ENCODE measurements at regions not wholly inside any gene's neighbourhood (a gene's known extent, or its start where the extent isn't known, plus 50 kb on each side); places are given as distances from the start of the nearest gene placed in this dataset.

DNA sequence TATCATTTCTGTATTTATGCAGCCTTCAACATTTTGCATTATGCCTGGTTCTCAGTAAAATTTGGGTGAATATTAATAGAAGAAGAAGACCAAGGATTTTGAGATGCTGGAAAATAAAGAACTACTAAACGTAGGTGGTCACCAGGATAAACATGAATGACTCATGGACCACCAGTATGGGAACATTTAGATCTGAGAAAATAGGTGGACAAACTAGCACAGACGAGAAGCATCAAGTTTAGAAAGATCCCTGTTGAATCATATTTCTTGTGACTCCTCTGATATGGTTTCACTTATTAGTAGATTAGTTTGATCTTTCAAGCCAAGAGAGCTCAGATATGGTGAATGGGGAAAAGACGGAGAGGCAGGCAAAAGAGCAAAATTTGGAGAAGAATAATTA is 97.9 kb downstream of the RAP2B start:
- Histone ChIP-seq H3K27me3 (no peaks in the 10 kb centered on the region), H3K4me3 (no peak overlapping the region), H3K27ac (no peak overlapping the region), H3K36me3 (replicated peaks in 1 of 2) (no peaks in the 10 kb centered on the region), H3K9me3 (replicated peaks in 1 of 3) (no peaks in the 10 kb centered on the region), H3K4me1 (replicated peaks in 1 of 2) (peaks cover 0 to 3% of the 10 kb centered on the region in 2 donors)
- TF ChIP-seq, protein P1, sequence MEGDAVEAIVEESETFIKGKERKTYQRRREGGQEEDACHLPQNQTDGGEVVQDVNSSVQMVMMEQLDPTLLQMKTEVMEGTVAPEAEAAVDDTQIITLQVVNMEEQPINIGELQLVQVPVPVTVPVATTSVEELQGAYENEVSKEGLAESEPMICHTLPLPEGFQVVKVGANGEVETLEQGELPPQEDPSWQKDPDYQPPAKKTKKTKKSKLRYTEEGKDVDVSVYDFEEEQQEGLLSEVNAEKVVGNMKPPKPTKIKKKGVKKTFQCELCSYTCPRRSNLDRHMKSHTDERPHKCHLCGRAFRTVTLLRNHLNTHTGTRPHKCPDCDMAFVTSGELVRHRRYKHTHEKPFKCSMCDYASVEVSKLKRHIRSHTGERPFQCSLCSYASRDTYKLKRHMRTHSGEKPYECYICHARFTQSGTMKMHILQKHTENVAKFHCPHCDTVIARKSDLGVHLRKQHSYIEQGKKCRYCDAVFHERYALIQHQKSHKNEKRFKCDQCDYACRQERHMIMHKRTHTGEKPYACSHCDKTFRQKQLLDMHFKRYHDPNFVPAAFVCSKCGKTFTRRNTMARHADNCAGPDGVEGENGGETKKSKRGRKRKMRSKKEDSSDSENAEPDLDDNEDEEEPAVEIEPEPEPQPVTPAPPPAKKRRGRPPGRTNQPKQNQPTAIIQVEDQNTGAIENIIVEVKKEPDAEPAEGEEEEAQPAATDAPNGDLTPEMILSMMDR (IDR thresholded peaks at IDR 0.05), result no peak
- no peak for TF ChIP-seq POLR2A (IDR thresholded peaks at IDR 0.05)
- intact Hi-C loops (cut with DNase I), result no loop called here
- DNase-seq, result no peak
- WGBS, 4 donors, result 56 to 67% (median 65%) methylated on average over 3 of the region's 3 CpGs

DNA sequence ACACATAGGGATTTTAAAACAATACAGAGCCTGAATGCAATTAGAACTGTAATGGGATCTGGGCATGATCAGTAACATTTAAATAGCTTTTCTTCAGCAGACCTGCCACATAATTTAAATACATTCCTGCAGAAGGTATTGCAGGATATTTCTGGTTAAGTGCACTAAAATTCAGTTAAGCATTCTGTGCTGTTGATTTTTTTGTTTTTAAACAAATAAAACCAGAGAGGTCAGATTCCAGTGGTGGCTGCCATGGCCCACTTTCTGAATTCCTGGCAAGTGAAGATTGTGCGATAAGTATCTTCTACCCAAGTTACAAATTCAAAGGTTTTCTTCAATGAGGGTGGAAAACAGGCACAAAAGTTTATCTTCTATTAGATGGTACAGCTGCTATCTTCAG is 98.7 kb downstream of the RAP2B start:
- TF ChIP-seq POLR2A (IDR thresholded peaks at IDR 0.05), result no peak
- TF ChIP-seq, protein P1 (IDR thresholded peaks at IDR 0.05), result no peak
- intact Hi-C loops (cut with DNase I), result no loop called here
- H3K9me3 ChIP-seq (replicated peaks in 1 of 3), result no peaks in the 10 kb centered on the region
- H3K4me1 ChIP-seq (replicated peaks in 1 of 2), result peaks cover 0 to 3% of the 10 kb centered on the region in 2 donors
- H3K4me3 ChIP-seq, result no peak overlapping the region
- 81 to 89% (median 84%) methylated on average over 1 of the region's 1 CpG for WGBS, 4 donors
- no peaks in the 10 kb centered on the region for H3K27me3 ChIP-seq
- no peaks in the 10 kb centered on the region for H3K36me3 ChIP-seq (replicated peaks in 1 of 2)
- H3K27ac ChIP-seq, result no peak overlapping the region
- no peak for DNase-seq

DNA sequence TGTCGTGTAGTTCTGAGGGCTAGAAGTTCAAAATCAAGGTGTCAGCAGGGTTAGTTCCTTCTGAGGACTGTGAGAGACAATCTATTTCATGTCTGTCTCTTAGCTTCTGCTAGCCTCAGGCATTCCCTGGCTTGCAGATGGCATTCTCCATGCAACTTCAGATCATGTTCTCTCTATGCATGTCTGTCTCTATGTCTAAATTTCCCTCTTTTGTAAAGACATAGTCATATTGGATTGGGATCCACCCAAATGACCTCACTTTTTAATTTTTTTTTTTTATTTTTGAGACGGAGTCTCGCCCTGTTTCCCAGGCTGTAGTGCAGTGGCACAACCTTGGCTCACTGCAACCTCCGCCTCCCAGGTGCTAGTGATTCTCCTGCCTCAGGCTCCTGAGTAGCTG is 104.6 kb downstream of the RAP2B start:
- no peak for TF ChIP-seq POLR2A (IDR thresholded peaks at IDR 0.05)
- TF ChIP-seq, protein P1 (IDR thresholded peaks at IDR 0.05), result no peak
- Histone ChIP-seq H3K4me3 (no peak overlapping the region), H3K4me1 (replicated peaks in 1 of 2) (no peaks in the 10 kb centered on the region), H3K27me3 (no peaks in the 10 kb centered on the region), H3K27ac (no peak overlapping the region), H3K9me3 (replicated peaks in 1 of 3) (no peaks in the 10 kb centered on the region), H3K36me3 (replicated peaks in 1 of 2) (no peaks in the 10 kb centered on the region)
- WGBS, 4 donors, result 87% methylated on average over 4 of the region's 4 CpGs
- DNase-seq, result no peak
- intact Hi-C loops (cut with DNase I), result no loop called here

DNA sequence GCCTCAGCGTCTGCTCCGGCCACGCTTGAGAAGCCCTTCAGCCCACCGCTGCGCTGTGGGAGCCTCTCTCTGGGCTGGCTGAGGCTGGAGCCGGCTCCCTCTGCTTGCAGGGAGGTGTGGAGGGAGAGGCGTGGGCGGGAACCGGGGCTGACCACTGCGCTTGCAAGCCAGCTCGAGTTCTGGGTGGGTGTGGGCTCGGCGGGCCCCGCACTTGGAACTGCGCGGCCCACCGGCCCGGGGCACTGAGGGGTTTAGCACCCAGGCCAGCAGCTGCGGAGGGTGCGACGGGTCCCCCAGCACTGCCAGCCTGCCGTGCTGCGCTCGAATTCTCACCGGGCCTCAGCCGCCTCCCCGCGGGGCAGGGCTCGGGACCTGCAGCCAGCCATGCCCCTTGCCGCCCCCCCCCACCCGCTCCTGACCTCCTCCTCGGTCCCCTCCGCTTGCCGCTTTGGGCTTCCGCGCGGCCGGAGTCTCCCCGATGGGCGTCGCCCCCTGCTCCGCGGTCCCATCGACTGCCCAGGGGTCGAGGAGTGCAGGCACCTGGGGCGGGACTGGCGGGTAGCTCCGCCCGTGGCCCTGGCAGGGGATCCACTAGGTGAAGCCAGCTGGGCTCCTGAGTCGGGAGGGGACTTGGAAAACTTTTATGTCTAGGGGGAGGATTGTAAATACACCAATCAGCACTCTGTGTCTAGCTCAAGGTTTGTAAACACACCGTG is 106.7 kb downstream of the RAP2B start:
- 93 to 96% (median 94%) methylated on average over 27 to 50 of the region's 51 CpGs for WGBS, 4 donors
- H3K4me1 ChIP-seq (replicated peaks in 1 of 2), result no peaks in the 10 kb centered on the region
- TF ChIP-seq POLR2A (IDR thresholded peaks at IDR 0.05), result no peak
- TF ChIP-seq, protein P1 (IDR thresholded peaks at IDR 0.05), result no peak
- intact Hi-C loops (cut with DNase I), result no loop called here
- H3K27ac ChIP-seq, result no peak overlapping the region
- no peaks in the 10 kb centered on the region for H3K36me3 ChIP-seq (replicated peaks in 1 of 2)
- DNase-seq, result no peak
- H3K9me3 ChIP-seq (replicated peaks in 1 of 3), result no peaks in the 10 kb centered on the region
- no peaks in the 10 kb centered on the region for H3K27me3 ChIP-seq
- H3K4me3 ChIP-seq, result no peak overlapping the region

Measured in adrenal gland (tissue), 9 donors.